Activated CD8-positive, alpha-beta memory T cell treated with anti-CD3 and anti-CD28 coated beads, Interleukin-2, amount 50 U/mL, for 48 hours (primary cell): ENCODE measurements at regions not wholly inside any gene's neighbourhood (a gene's known extent, or its start where the extent isn't known, plus 50 kb on each side); places are given as distances from the start of the nearest gene placed in this dataset.

ENCODE experiments used
- DNase-seq: peaks from one replicate; pipeline ENCODE4 v3.0.0-alpha.2; 2020

- no peak for DNase-seq
Measured at GRCh38 chr13:73740666-73741065, 393.5 kb downstream of the KLF12 start.

DNA sequence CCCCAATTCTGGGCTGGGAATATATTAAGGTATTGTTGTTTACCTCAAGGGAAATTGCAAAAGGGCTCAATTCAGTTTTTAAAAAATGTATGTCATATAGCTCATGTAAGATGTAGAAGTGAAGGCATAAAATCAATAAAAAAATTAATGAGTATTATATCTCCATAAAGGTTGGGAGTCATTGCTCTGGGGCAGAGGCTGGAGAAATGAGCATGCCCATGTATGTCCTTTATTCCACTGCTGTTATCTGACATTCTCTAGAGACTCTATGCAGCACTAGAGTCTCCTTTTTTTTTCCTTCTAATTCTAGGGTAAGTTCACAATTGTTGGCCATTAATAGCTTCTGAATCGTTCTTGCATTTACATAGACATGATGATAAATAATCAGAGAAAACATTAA is 394.8 kb downstream of the KLF12 start:
- no peak for DNase-seq

GRCh38 chr13:73738626-73739025 is 395.6 kb downstream of the KLF12 start:
- no peak for DNase-seq

GRCh38 chr13:73737214-73737613 is 397.0 kb downstream of the KLF12 start:
- DNase-seq: no peak

- DNase-seq: no peak
Measured at GRCh38 chr13:73733706-73734105, 400.5 kb downstream of the KLF12 start.

- DNase-seq: no peak
Measured at GRCh38 chr13:73732350-73732749, 401.9 kb downstream of the KLF12 start.

DNA sequence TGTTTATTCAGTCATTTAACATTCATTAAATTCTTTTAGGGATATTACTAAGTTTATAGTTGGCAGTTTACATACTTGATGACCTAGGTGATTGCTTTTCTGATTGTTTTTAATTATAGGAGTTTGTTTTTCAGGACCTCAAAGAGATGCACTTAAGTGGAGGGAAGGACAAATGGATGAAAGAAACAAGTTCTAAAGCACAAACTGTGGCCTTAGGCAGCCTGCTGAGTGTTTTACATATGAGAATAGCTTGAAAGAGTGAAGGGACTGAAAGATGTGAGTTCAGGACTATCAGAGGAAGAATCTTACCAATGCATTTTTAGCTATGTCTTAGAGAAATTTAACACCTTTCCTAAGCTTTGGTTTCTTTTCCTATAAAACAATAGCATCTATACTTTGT is 402.6 kb downstream of the KLF12 start:
- DNase-seq: no peak

DNA sequence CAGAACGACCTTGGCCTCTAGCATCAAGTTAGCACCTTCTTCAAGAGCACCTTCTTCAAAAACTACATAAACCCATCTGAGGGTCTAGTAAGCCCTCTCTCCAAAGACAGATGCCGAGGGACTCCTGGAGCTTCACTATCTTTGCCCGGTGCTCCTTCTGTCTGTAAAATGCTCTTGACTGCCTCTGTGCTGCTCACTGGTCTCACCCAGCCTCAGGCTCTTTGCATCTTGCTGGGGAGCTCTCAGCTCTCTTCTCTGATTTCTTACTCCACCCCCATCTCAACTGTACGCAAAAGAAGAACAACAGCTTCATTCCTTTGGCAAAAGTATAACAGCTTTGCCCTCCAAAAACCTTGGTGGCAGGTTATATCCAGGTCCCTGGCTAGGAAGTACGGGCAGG is 404.2 kb downstream of the KLF12 start:
- no peak for DNase-seq

GRCh38 chr13:73729046-73729445 is 405.2 kb downstream of the KLF12 start:
- DNase-seq: no peak

DNA sequence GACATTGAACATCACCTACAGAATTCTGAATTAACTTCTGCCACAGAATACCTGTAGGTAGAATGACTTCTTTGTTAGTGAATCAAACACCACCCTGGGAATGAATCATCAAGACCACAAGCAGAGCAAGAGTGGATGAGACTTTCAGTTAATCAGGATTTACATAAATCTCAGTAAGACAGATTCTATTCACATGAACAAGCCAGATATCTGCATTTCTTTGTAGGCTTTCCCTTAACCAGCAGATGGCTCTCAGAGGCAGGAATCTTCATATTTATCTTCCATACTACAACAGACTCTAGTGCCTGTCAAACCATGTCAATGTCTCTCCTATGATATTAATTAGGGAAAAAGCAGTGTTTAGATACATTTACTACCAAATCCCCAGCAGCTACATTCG is 412.1 kb downstream of the KLF12 start:
- no peak for DNase-seq

DNA sequence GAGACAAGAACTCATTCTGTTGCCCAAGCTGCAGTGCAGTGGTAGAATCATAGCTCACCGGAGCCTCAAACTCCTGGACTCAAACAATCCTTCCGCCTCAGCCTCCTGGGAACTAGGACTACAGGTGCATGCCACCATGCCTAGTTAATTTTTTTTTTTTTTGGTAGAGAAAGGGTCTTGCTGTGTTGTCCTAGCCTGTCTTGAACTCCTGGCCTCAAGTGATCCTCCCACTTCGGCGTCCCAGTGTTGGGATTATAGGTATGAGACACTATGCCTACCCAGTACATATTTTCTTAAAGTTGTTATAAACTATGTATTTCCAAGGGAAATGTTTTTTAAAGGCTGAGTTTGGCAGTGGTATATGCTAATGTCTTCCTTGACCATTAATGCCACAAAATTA is 412.6 kb downstream of the KLF12 start:
- DNase-seq: no peak

- no peak for DNase-seq
Measured at GRCh38 chr13:73720216-73720840, 413.9 kb downstream of the KLF12 start.

GRCh38 chr13:73718246-73718645 is 416.0 kb downstream of the KLF12 start:
- no peak for DNase-seq

DNA sequence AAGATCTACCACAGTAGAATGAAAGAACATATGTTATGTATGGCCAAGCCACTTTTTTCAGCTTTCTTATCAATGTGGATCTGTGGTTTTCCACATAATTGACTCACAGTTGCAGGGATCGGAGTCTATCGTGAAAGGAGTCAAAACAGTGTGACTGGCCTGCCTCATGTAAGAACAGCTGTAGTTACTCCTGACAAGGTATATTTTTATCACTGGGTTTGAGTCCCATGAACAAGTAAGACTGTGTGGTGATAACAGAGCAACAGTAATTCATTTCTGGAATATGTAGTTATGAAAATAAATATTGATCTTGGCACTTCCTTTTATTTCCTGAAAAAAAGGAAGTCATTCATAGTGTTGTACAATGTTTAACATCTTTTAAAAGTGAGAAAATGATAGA is 416.6 kb downstream of the KLF12 start:
- no peak for DNase-seq

- no peak for DNase-seq
Measured at GRCh38 chr13:73715911-73716510, 418.2 kb downstream of the KLF12 start.

DNA sequence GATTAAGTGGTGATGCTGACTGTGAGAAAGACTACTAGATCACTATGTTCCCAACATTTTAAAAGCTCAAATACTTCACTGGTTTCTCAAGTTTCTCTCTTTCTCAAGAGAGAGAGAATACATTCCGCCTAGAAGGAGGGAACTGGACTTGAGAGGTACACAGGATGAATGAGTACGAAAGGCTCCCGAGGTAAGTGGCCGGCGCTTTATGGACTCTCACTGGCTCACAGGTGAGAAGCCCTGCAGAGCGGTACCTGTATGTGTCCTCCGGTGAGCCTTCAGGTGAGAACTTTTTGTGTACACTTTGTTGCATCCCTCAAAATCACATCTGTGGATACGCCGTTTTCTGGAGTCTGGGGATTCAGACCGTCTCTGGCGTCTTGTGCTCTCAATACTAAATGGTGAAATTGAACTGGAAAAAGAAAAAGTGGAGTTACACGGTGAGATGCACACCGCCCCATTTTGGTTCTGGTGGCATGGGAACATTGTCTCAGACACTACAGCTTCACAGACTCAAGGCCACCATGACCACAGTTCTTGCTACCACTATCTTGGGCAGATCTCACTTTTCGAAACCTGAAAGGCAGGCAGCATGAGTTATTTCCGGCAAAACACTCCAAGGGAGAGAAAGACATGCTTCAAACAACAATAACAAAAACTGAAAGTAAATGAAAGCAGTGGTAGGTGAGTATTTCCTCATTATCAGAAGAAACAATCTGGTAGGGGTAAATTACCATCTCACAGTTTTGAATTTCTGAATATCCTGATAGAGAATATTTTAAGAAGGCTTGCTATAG is 418.9 kb downstream of the KLF12 start:
- DNase-seq: no peak

DNA sequence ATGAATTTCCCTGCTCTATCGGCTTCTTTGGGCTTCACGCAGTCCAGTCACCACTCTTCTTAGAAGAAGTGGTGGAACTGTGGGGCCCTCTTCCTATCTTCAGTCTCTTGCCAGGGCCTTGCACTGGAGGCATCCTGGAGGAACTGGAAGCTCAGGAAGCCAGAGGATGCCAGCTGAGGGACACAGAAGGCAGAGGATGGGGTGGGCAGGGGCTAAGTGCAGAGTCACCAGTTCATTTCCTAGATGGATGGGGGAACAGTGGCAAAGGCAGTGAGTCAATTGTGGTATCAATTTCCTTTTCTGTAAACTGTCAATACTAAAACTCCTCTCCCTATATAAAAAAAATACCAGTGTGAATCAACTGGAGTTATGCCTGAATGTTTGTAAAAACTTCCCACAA is 419.7 kb downstream of the KLF12 start:
- DNase-seq: no peak

- no peak for DNase-seq
Measured at GRCh38 chr13:73708393-73708985, 425.7 kb downstream of the KLF12 start.

DNA sequence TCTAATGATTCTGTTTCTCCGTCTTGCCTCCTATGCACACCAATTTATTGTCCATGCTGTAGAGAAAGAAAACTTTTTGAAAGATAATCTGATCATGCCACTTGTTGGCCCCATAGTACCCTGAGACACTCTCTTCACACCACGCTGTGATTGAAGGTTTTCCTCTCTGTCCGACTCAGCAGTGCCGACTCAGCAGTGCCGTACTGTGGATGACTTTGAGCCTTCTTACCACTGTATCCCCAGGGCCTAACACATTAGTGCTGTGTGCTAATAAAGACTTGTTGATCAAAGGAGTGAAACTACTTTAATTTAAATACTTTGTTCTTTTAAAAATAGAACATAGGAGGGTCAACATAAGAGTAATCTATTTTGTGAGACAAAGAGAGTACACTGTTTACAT is 429.6 kb downstream of the KLF12 start:
- DNase-seq: no peak

DNA sequence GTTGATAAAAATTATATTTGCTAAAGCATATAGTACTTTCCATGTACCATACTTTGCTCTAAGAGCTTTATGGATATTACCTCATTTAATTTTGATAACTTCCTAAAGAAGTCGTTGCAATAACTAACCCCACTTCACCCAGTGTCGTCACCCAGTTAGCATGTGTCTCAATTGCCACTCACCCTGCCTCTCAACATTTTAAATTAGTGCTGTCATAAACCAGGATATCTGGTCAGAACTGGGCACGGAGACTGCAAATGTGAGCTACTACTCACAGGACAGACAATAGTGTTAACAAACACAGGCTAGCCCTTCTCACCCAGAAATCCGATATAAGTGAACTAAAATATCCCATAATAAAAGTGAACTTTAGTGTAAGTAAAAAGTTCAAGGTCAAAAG is 430.6 kb downstream of the KLF12 start:
- no peak for DNase-seq

DNA sequence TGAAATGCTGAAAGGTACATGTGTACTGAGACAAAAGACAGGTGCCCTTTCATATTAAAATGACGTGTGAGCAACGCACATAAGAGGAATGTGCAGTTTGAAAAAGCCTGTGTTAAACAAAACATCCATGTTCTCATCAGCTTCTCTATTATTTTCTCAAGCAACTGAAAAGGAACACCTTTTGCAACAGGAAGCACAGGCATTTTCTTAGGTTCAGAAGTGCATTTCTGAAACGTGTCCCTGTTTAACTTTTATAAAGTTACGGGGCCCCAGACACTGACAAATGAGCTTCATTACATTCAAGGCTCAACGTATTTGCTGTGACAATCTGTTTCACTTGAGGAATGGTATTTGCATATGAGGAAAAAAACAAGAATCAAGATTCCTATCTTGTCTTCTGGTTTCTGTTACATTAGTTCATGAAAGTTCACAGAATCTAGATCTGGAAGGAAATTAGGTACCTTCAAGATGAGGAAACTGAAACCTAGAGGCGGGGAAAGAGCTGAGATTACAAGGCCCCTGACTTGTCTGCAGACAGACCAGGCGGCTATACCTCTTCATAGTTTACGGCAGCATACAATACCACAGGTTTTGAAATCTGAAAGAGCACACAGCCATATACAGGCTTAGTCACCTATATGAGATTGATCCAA is 431.7 kb downstream of the KLF12 start:
- DNase-seq: no peak

GRCh38 chr13:73701160-73701559 is 433.0 kb downstream of the KLF12 start:
- no peak for DNase-seq

GRCh38 chr13:73698859-73699258 is 435.3 kb downstream of the KLF12 start:
- DNase-seq: no peak
